H9 (cell line): ENCODE measurements at regions not wholly inside any gene's neighbourhood (a gene's known extent, or its start where the extent isn't known, plus 50 kb on each side); places are given as distances from the start of the nearest gene placed in this dataset.

Source experiments
- DNase-seq: peaks from one replicate; pipeline ENCODE4 v3.0.0-alpha.2; 2017
- H2AFZ ChIP-seq: one replicate; pipeline ENCODE4 v1.6.1; 2013; ENCODE audit warnings: mild to moderate bottlenecking, low read length, control low read depth, moderate library complexity
- H2AK5ac ChIP-seq: 2 replicates; pipeline ENCODE4 v1.6.1; 2013; ENCODE audit warnings: low read length, control low read depth, mixed read lengths; ENCODE audit not compliant: insufficient read length
- H2BK120ac ChIP-seq: one replicate; pipeline ENCODE4 v1.6.1; 2013; ENCODE audit warnings: low read depth, mild to moderate bottlenecking, low read length, control low read depth, inconsistent platforms; ENCODE audit not compliant: poor library complexity, severe bottlenecking
- H2BK12ac ChIP-seq: 2 replicates; pipeline ENCODE4 v1.6.1; 2013; ENCODE audit warnings: low read length, control low read depth, mixed read lengths, low read depth; ENCODE audit not compliant: insufficient read length
- H2BK15ac ChIP-seq: 2 replicates; pipeline ENCODE4 v1.6.1; 2013; ENCODE audit warnings: low read depth, low read length, control low read depth
- H2BK20ac ChIP-seq: one replicate; pipeline ENCODE4 v1.6.1; 2013; ENCODE audit warnings: low read depth, mild to moderate bottlenecking, low read length, control low read depth, inconsistent platforms; ENCODE audit not compliant: poor library complexity, severe bottlenecking
- H2BK5ac ChIP-seq: 2 replicates; pipeline ENCODE4 v1.6.1; 2013; ENCODE audit warnings: low read length, control low read depth, mixed read lengths; ENCODE audit not compliant: insufficient read length
- H3K14ac ChIP-seq: 2 replicates; pipeline ENCODE4 v1.6.1; 2013; ENCODE audit warnings: low read length, control low read depth; ENCODE audit not compliant: insufficient read depth
- H3K18ac ChIP-seq: 2 replicates; pipeline ENCODE4 v1.6.1; 2013; ENCODE audit warnings: low read depth, mild to moderate bottlenecking, mixed read lengths, low read length, control low read depth; ENCODE audit not compliant: insufficient read length
- H3K23ac ChIP-seq: 2 replicates; pipeline ENCODE4 v1.6.1; 2013; ENCODE audit warnings: low read length, control low read depth, mixed read lengths, low read depth; ENCODE audit not compliant: insufficient read length
- H3K23me2 ChIP-seq: 2 replicates; pipeline ENCODE4 v1.6.1; 2013; ENCODE audit warnings: low read depth, mild to moderate bottlenecking, mixed read lengths, low read length, control low read depth; ENCODE audit not compliant: insufficient read length, poor library complexity, severe bottlenecking
- H3K27ac ChIP-seq: 2 replicates; pipeline ENCODE4 v1.5.1; 2013; ENCODE audit warnings: low read length, control low read depth, mixed read lengths, low read depth; ENCODE audit not compliant: insufficient read length
- H3K27me3 ChIP-seq: 2 replicates; pipeline ENCODE4 v1.6.1; 2013; ENCODE audit warnings: low read length, control low read depth, inconsistent platforms; ENCODE audit not compliant: insufficient read depth
- H3K4ac ChIP-seq: 2 replicates; pipeline ENCODE4 v1.6.1; 2013; ENCODE audit warnings: low read depth, mild to moderate bottlenecking, control low read depth, inconsistent platforms, low read length, moderate library complexity
- H3K4me1 ChIP-seq: 2 replicates; pipeline ENCODE4 v1.6.1; 2013; ENCODE audit warnings: low read length, control low read depth, inconsistent platforms; ENCODE audit not compliant: insufficient read depth
- H3K4me2 ChIP-seq: 2 replicates; pipeline ENCODE4 v1.6.1; 2013; ENCODE audit warnings: low read length, control low read depth, mixed read lengths; ENCODE audit not compliant: insufficient read length, insufficient read depth
- H3K56ac ChIP-seq: 2 replicates; pipeline ENCODE4 v1.6.1; 2013; ENCODE audit warnings: low read depth, mild to moderate bottlenecking, mixed read lengths, low read length, control low read depth; ENCODE audit not compliant: insufficient read length
- H3K79me1 ChIP-seq: 2 replicates; pipeline ENCODE4 v1.6.1; 2013; ENCODE audit warnings: low read depth, mild to moderate bottlenecking, moderate library complexity, low read length, control low read depth, inconsistent platforms; ENCODE audit not compliant: insufficient read depth, poor library complexity, severe bottlenecking
- H3K79me2 ChIP-seq: 2 replicates; pipeline ENCODE4 v1.6.1; 2013; ENCODE audit warnings: low read length, control low read depth, inconsistent platforms; ENCODE audit not compliant: insufficient read depth
- H3K9ac ChIP-seq: 2 replicates; pipeline ENCODE4 v1.6.1; 2013; ENCODE audit warnings: low read length, control low read depth, mixed read lengths; ENCODE audit not compliant: insufficient read length; ENCODE audit errors: extremely low read depth
- H3K9me3 ChIP-seq: one replicate; pipeline ENCODE4 v1.6.1; 2013; ENCODE audit warnings: low read depth, low read length, inconsistent platforms; ENCODE audit not compliant: control insufficient read depth
- H3T11ph ChIP-seq: one replicate; pipeline ENCODE4 v1.6.1; 2013; ENCODE audit warnings: mild to moderate bottlenecking, low read length, control low read depth, inconsistent platforms
- H4K20me1 ChIP-seq: one replicate; pipeline ENCODE4 v1.6.1; 2013; ENCODE audit not compliant: control insufficient read depth, insufficient read length, insufficient read depth
- H4K5ac ChIP-seq: 2 replicates; pipeline ENCODE4 v1.6.1; 2013; ENCODE audit warnings: low read depth, mild to moderate bottlenecking, mixed read lengths, low read length, control low read depth; ENCODE audit not compliant: insufficient read length
- H4K8ac ChIP-seq: replicated peaks from 2 replicates; pipeline ENCODE4 v1.6.1; 2013; ENCODE audit warnings: low read length, control low read depth, mixed read lengths, low read depth; ENCODE audit not compliant: insufficient read length
- H4K91ac ChIP-seq: 2 replicates; pipeline ENCODE4 v1.6.1; 2013; ENCODE audit warnings: low read depth, mild to moderate bottlenecking, moderate library complexity, mixed read lengths, low read length, control low read depth; ENCODE audit not compliant: insufficient read length
- H3K27ac Mint-ChIP-seq, 3 experiments: 2 replicates in 2 of 3; 3 replicates in 1 of 3; pipeline ENCODE4 v1.8.0; 2020 to 2021; ENCODE audit warnings: mixed read lengths in 3 of 3, mild to moderate bottlenecking in 1 of 3, moderate library complexity in 1 of 3
- H3K27me3 Mint-ChIP-seq: 2 replicates; pipeline ENCODE4 v1.8.0; 2021; ENCODE audit warnings: low read depth, mild to moderate bottlenecking, moderate library complexity, mixed read lengths
- H3K36me3 Mint-ChIP-seq, 3 experiments: 2 replicates in 2 of 3; 3 replicates in 1 of 3; pipeline ENCODE4 v1.8.0; 2020 to 2021; ENCODE audit warnings: low read depth in 3 of 3, mixed read lengths in 3 of 3; ENCODE audit not compliant: insufficient read depth in 1 of 3
- H3K4me1 Mint-ChIP-seq, 2 experiments: 2 replicates each; pipeline ENCODE4 v1.8.0; 2020; ENCODE audit warnings: mixed read lengths in 2 of 2
- H3K4me3 Mint-ChIP-seq, 2 experiments: 2 replicates in 1 of 2; 3 replicates in 1 of 2; pipeline ENCODE4 v1.8.0; 2020 to 2021; ENCODE audit warnings: mild to moderate bottlenecking in 2 of 2, mixed read lengths in 2 of 2, moderate library complexity in 1 of 2
- H3K9me3 Mint-ChIP-seq, 2 experiments: 2 replicates in 1 of 2; 3 replicates in 1 of 2; pipeline ENCODE4 v1.8.0; 2020; ENCODE audit warnings: mild to moderate bottlenecking in 2 of 2, mixed read lengths in 2 of 2, moderate library complexity in 1 of 2
- CTCF ChIP-seq: fragments of 200-600 bp; sonication (generic); conservative IDR thresholded peaks from 3 replicates; pipeline ENCODE4 v1.8.0; 2021; ENCODE audit warnings: antibody characterized with exemption, mild to moderate bottlenecking

GRCh38 chr2:51220606-51221005 lies 188.7 kb upstream of the NRXN1 start:
- H3K4me3 Mint-ChIP-seq: no peak overlapping the region
- no peaks in the 10 kb centered on the region for H3K36me3 Mint-ChIP-seq
- Histone ChIP-seq H3K4me1 (no peaks in the 10 kb centered on the region), H3K56ac (no peak overlapping the region), H4K8ac (no peak overlapping the region), H3K27me3 (no peaks in the 10 kb centered on the region), H3K4ac (no peak overlapping the region), H3K4me2 (no peak overlapping the region), H3K23ac (no peak overlapping the region), H2AFZ (no peak overlapping the region), H3K23me2 (no peaks in the 10 kb centered on the region), H4K5ac (no peak overlapping the region), H2BK15ac (no peak overlapping the region), H3K9ac (no peak overlapping the region), H2BK20ac (no peak overlapping the region), H2BK120ac (no peak overlapping the region), H2BK5ac (no peak overlapping the region), H3K9me3 (no peaks in the 10 kb centered on the region), H2BK12ac (no peak overlapping the region), H3K14ac (no peak overlapping the region), H3K79me1 (no peaks in the 10 kb centered on the region), H4K91ac (no peak overlapping the region), H4K20me1 (no peaks in the 10 kb centered on the region), H3K18ac (no peak overlapping the region), H3K27ac (no peak overlapping the region), H3T11ph (no peak overlapping the region), H2AK5ac (no peak overlapping the region), H3K79me2 (no peaks in the 10 kb centered on the region)
- peak overlapping the region in 1 of 3 experiments; percentile 32; a peak in 2 of 7 replicates for H3K27ac Mint-ChIP-seq
- no peak for TF ChIP-seq CTCF
- H3K27me3 Mint-ChIP-seq: no peaks in the 10 kb centered on the region
- no peak for DNase-seq
- no peaks in the 10 kb centered on the region for H3K9me3 Mint-ChIP-seq
- H3K4me1 Mint-ChIP-seq: peaks cover 15 to 16% of the 10 kb centered on the region in 2 experiments
